AG09309 (cell line): ENCODE measurements at regions not wholly inside any gene's neighbourhood (a gene's known extent, or its start where the extent isn't known, plus 50 kb on each side); places are given as distances from the start of the nearest gene placed in this dataset.

ENCODE experiments used
- DNase-seq: peaks from one replicate; pipeline ENCODE4 v3.0.0-alpha.2; 2010; ENCODE audit warnings: low read depth
- H3K4me3 ChIP-seq: 2 replicates; pipeline ENCODE4 v1.5.1; 2011; ENCODE audit warnings: mild to moderate bottlenecking, low read depth, low read length, moderate library complexity; ENCODE audit not compliant: control insufficient read depth
- TF ChIP-seq, protein P1 (sequence below): IDR thresholded peaks from 2 replicates; pipeline ENCODE4 v1.5.1; 2011; ENCODE audit warnings: mild to moderate bottlenecking, low read depth, low read length, inconsistent platforms; ENCODE audit not compliant: insufficient read depth, control insufficient read depth; ENCODE audit errors: missing control alignments

DNA sequence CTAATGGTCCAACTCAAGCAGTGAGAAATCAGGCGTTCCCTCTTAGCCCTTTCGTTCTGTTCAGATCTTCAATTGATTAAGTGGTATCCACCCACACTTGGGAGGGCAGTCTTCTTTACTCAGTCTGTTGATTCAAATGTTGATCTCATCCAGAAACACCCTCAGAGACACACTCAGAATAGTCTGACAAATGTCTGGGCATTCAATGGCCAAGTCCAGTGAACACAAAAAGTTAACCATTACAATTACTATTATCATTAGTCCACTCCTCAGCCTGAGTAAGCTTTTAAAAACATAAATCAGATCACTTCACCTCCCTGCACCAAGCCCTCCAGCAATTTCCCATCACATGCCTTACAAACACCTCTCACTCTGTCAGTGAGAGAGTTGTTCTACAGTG is 423.2 kb downstream of the RFPL4B start:
- no peak overlapping the region for H3K4me3 ChIP-seq
- TF ChIP-seq, protein P1, sequence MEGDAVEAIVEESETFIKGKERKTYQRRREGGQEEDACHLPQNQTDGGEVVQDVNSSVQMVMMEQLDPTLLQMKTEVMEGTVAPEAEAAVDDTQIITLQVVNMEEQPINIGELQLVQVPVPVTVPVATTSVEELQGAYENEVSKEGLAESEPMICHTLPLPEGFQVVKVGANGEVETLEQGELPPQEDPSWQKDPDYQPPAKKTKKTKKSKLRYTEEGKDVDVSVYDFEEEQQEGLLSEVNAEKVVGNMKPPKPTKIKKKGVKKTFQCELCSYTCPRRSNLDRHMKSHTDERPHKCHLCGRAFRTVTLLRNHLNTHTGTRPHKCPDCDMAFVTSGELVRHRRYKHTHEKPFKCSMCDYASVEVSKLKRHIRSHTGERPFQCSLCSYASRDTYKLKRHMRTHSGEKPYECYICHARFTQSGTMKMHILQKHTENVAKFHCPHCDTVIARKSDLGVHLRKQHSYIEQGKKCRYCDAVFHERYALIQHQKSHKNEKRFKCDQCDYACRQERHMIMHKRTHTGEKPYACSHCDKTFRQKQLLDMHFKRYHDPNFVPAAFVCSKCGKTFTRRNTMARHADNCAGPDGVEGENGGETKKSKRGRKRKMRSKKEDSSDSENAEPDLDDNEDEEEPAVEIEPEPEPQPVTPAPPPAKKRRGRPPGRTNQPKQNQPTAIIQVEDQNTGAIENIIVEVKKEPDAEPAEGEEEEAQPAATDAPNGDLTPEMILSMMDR, result no peak
- no peak for DNase-seq

- no peak for DNase-seq
- H3K4me3 ChIP-seq, result no peak overlapping the region
- TF ChIP-seq, protein P1, result no peak
These were observed 426.1 kb downstream of the RFPL4B start for GRCh38 chr6:112773187-112773586.

GRCh38 chr6:112774319-112774718 is 427.2 kb downstream of the RFPL4B start:
- DNase-seq, result no peak

DNA sequence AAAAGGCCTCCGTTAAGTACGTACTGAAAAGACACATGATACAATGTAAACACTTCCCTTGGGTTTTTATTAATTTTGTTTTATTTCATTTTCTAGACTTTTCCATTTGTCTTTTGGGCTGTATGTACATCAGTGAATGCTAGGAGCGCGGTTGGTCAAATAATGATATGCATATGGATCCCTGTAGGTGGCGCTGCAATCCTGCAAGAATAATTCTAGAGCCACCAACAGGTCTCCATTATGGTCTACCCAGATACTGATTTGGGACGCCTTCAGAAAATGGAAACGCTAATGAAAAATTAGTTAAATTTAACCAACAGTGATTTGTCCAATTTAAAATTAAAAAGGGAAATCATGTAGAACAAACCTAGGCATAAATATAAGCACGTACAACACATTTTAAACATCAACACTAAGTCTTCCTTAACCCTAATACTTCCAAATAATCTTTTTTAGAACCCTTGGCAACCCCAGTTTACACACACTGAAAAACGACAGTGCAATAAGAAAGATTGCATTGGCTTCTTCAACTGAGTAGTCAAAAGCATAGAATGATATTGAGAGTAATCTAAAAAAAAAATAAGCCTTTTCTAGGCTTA is 433.5 kb downstream of the RFPL4B start:
- peak; percentile 48 for DNase-seq
- TF ChIP-seq, protein P1, result peak; percentile 69
- no peak overlapping the region for H3K4me3 ChIP-seq

More at GRCh38 chr6:112774319-112774718, 427.2 kb downstream of the RFPL4B start:
- TF ChIP-seq, protein P1, result no peak
- no peak overlapping the region for H3K4me3 ChIP-seq

DNA sequence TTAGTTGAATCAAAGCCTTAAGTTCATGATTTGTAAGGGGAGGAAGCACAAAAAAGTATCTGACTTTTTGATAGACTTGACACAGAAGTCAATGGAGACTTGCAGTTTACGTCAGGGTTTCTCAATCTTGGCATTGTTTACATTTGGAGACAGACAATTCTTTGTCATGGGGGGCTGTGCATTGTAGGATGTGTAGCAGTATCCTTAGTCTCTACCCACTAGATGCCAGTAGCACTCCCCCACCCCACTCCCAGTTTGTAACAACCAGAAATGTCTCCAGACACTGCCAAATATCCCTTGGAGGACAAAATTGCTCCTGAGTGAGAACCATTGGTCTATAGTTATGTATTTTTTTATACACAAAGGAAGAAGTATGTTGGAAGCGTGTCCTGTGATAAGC is 434.1 kb downstream of the RFPL4B start:
- no peak overlapping the region for H3K4me3 ChIP-seq
- no peak for DNase-seq
- TF ChIP-seq, protein P1, result peak; percentile 32

DNA sequence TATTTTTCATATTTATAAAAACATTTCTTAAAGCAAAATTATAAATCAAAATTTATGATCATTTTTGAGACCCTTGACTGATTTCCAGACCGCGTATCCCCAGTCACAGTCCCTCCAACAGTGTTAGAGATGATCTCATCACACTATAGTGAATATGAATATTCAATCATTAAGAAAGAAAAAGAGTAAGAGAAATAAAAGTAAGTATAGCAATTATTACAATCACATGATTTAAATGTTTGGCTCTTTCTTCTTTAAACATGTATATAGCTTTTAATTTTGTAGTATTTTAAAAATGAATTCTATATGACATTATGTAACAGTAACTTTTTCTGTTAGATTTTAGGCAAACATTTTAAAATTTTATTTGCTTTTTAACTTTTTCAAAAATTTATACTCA is 438.3 kb downstream of the RFPL4B start:
- TF ChIP-seq, protein P1, result no peak
- no peak for DNase-seq
- H3K4me3 ChIP-seq, result no peak overlapping the region
